ENCODE measurements at regions not wholly inside any gene's neighbourhood (a gene's known extent, or its start where the extent isn't known, plus 50 kb on each side); places are given as distances from the start of the nearest gene placed in this dataset.

DNA sequence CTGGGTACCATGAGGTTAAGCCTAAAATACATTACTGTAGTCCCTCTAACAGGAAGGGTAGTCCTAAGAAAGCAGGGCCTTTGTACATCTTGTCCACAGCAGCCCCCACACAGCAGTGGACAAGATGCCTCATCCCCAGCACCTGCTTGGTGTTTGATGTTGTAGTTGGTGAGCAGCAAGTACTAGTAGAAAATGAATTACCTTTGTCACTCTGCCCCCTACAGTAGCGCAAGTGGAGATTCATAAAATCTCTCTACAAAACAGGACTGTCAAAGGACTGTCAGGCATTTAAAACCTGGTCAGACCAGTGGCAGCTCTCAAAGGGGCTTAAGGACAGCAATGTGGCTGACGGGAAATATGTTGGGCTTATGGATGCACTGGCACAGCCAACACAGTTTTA is 122.5 kb downstream of the TMEM174 start:
- peak; percentile 37 for DNase-seq (ENCODE audit: low read depth)
- TF ChIP-seq, protein P1, sequence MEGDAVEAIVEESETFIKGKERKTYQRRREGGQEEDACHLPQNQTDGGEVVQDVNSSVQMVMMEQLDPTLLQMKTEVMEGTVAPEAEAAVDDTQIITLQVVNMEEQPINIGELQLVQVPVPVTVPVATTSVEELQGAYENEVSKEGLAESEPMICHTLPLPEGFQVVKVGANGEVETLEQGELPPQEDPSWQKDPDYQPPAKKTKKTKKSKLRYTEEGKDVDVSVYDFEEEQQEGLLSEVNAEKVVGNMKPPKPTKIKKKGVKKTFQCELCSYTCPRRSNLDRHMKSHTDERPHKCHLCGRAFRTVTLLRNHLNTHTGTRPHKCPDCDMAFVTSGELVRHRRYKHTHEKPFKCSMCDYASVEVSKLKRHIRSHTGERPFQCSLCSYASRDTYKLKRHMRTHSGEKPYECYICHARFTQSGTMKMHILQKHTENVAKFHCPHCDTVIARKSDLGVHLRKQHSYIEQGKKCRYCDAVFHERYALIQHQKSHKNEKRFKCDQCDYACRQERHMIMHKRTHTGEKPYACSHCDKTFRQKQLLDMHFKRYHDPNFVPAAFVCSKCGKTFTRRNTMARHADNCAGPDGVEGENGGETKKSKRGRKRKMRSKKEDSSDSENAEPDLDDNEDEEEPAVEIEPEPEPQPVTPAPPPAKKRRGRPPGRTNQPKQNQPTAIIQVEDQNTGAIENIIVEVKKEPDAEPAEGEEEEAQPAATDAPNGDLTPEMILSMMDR (IDR thresholded peaks at IDR 0.05; ENCODE audit: insufficient read depth, low read depth, low read length, missing control alignments): peak; percentile 32

DNA sequence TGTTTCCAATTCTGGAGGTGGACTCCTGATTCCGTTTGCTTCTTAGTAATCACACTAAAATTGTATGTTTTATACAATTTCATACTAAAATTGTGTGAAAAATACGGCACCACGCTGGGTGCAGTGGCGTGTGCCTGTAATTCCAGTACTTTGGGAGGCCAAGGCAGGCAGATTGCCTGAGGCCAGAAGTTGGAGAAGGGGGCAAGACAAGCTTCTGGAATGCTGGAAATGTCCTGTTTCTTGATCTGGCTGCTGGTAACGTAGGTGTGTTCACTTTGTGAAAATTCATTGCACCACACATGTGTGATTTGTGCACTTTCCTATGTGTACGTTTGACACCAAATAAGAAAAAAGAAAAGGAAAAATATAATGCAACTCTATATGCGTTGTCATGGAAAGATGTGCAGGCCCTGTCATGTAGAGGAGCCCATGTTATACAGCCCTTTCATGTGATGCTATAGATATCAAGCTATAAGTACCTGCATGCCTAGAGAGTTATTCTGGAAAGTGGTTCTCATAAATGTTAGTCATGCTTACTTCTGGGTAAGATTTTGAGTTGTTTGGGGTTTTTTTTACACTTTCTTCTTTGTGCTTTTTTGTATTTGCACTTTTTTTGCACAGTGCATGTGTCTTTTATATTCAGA is 119.9 kb downstream of the TMEM174 start:
- DNase-seq (ENCODE audit: low read depth): peak; percentile 71
- H3K4me3 ChIP-seq (ENCODE audit: low read length): no peak overlapping the region
- TF ChIP-seq, protein P1 (IDR thresholded peaks at IDR 0.05; ENCODE audit: insufficient read depth, low read depth, low read length, missing control alignments): no peak

More for the DNA sequence above, 122.5 kb downstream of the TMEM174 start:
- H3K4me3 ChIP-seq (ENCODE audit: low read length): no peak overlapping the region

DNA sequence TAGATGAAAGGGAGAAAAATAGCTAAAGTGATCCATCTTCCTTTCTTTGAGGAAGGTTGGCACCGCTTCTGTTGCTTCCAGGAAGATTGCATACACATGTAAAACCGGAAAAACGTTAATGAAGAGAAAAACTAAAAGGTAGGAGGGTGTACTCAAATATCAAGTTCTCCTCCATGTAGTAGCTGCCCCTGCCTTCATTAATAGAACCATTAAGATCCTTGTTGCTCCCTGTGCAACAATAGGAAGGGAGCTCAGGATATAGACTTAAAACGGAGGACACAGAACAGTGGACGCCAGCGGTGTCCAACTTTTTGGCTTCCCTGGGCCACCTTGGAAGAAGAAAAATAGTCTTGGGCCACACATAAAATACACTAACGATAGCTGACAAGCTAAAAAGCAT is 118.9 kb downstream of the TMEM174 start:
- no peak overlapping the region for H3K4me3 ChIP-seq (ENCODE audit: low read length)
- TF ChIP-seq, protein P1 (IDR thresholded peaks at IDR 0.05; ENCODE audit: insufficient read depth, low read depth, low read length, missing control alignments): no peak
- no peak for DNase-seq (ENCODE audit: low read depth)

DNA sequence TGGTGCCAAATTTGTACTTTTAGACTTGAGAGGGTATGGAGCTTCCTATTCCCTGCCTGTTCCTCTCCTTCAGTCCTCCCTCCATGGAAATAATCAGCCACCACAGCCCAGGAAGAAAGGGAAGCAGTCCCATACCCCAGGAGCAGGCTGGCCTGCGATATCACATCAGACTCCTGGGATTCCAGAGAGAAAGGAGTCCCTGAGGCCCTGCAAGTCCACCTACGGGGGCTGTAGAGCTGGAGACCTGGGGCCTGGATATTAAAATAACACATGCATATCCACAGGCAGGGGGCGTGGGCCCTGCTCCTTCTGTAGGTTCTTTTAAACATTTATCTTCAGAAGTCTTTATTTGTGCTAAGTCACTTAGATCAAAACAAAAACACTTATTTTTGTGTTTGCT is 117.2 kb downstream of the TMEM174 start:
- no peak for DNase-seq (ENCODE audit: low read depth)
- H3K4me3 ChIP-seq (ENCODE audit: low read length): no peak overlapping the region
- TF ChIP-seq, protein P1 (IDR thresholded peaks at IDR 0.05; ENCODE audit: insufficient read depth, low read depth, low read length, missing control alignments): no peak

DNA sequence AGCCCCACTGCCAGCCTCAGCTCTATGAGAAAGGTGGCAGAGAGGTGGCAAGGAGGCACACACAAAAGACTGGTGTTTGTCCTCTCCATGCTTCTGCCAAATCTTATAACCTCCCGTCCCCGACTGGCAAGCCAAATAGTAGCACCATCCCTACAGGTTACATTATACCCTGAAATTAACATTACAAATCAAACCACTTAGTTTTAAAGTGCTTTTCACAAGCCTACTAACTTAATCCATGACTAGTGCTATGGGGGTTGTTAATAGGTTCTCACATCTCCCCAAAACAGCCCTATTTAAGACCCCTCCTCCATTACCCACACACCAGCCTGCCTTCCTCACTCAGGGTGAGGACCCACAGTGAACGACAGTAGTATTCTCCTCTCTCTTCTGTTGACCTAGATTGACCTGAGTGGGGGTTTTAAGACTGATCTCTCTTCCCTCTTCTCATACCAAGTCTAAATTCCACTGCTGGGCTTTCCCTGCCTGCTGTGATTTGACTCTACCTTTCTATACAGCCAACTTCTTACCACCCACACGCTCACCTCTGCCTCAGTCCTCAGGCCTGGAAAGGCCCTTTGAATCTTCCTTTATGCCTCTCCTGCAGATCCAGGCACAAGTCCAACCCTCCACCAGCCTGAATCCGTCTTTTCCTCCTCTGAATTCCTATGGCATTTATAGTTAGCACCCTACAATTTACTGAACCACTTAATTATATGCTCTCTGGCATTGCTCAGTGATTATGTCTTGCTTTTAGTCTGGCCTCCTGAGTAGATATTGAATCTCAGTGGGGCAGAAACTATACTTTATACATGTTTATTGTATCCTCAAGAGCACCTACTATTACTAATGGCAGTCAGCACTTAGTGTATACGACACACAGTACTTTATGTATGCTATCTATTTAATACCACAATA is 116.1 kb downstream of the TMEM174 start:
- no peak for DNase-seq (ENCODE audit: low read depth)
- H3K4me3 ChIP-seq (ENCODE audit: low read length): no peak overlapping the region
- TF ChIP-seq, protein P1 (IDR thresholded peaks at IDR 0.05; ENCODE audit: insufficient read depth, low read depth, low read length, missing control alignments): no peak

DNA sequence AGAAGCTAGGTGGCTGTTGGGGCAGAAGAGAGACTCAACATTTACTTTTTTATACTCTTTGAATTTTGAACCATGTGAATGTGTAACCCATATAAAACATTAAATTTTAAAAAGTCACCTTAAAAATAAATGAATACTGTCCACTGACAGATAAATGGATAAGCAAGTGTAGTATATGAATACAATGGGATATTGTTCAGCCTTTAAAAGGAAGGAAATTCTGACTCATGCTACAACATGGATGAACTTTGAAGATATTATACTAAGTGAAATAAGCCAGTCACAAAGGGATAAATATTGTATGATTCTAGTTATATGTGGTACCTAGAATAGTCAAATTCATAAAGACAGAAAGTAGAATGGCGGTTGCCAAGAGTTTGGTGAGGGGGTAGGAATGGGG is 113.9 kb downstream of the TMEM174 start:
- no peak for DNase-seq (ENCODE audit: low read depth)
- TF ChIP-seq, protein P1 (IDR thresholded peaks at IDR 0.05; ENCODE audit: insufficient read depth, low read depth, low read length, missing control alignments): no peak

More for the DNA sequence above, 113.9 kb downstream of the TMEM174 start:
- H3K4me3 ChIP-seq (ENCODE audit: low read length): no peak overlapping the region
